ENCODE measurements at regions not wholly inside any gene's neighbourhood (a gene's known extent, or its start where the extent isn't known, plus 50 kb on each side); places are given as distances from the start of the nearest gene placed in this dataset.

GRCh38 chr2:81714817-81715216 lies 1410.3 kb upstream of the LRRTM1 start:
- no peak for DNase-seq (ENCODE audit: low spot score)

- no peak for DNase-seq (ENCODE audit: low spot score)
Measured at GRCh38 chr2:81706856-81707255, 1402.3 kb upstream of the LRRTM1 start.

- DNase-seq (ENCODE audit: low spot score) = no peak
Measured at GRCh38 chr2:81703831-81704230, 1399.3 kb upstream of the LRRTM1 start.

- no peak for DNase-seq (ENCODE audit: low spot score)
Measured at GRCh38 chr2:81692566-81692965, 1388.0 kb upstream of the LRRTM1 start.

- no peak for DNase-seq (ENCODE audit: low spot score)
Measured at GRCh38 chr2:81675641-81676040, 1371.1 kb upstream of the LRRTM1 start.

GRCh38 chr2:81672923-81673322 lies 1368.4 kb upstream of the LRRTM1 start:
- no peak for DNase-seq (ENCODE audit: low spot score)

- DNase-seq (ENCODE audit: low spot score) = no peak
Measured at GRCh38 chr2:81672516-81672915, 1368.0 kb upstream of the LRRTM1 start.

- no peak for DNase-seq (ENCODE audit: low spot score)
Measured at GRCh38 chr2:81670885-81671284, 1366.3 kb upstream of the LRRTM1 start.

- no peak for DNase-seq (ENCODE audit: low spot score)
Measured at GRCh38 chr2:81661081-81661480, 1356.5 kb upstream of the LRRTM1 start.

GRCh38 chr2:81658227-81658626 lies 1353.7 kb upstream of the LRRTM1 start:
- DNase-seq (ENCODE audit: low spot score) = no peak

GRCh38 chr2:81650048-81650971 lies 1345.8 kb upstream of the LRRTM1 start:
- no peak for DNase-seq (ENCODE audit: low spot score)

- no peak for DNase-seq (ENCODE audit: low spot score)
Measured at GRCh38 chr2:81648806-81649205, 1344.3 kb upstream of the LRRTM1 start.

GRCh38 chr2:81648370-81648769 lies 1343.8 kb upstream of the LRRTM1 start:
- no peak for DNase-seq (ENCODE audit: low spot score)

GRCh38 chr2:81647715-81648230 lies 1343.2 kb upstream of the LRRTM1 start:
- DNase-seq (ENCODE audit: low spot score) = no peak

- DNase-seq (ENCODE audit: low spot score) = no peak
Measured at GRCh38 chr2:81645745-81646301, 1341.3 kb upstream of the LRRTM1 start.

- no peak for DNase-seq (ENCODE audit: low spot score)
Measured at GRCh38 chr2:81644189-81644588, 1339.6 kb upstream of the LRRTM1 start.

GRCh38 chr2:81624825-81625224 lies 1320.3 kb upstream of the LRRTM1 start:
- DNase-seq (ENCODE audit: low spot score) = no peak

- DNase-seq (ENCODE audit: low spot score) = no peak
Measured at GRCh38 chr2:81600088-81600487, 1295.5 kb upstream of the LRRTM1 start.

- DNase-seq (ENCODE audit: low spot score) = no peak
Measured at GRCh38 chr2:81598453-81598852, 1293.9 kb upstream of the LRRTM1 start.

GRCh38 chr2:81589406-81589805 lies 1284.9 kb upstream of the LRRTM1 start:
- no peak for DNase-seq (ENCODE audit: low spot score)

GRCh38 chr2:81583311-81584108 lies 1279.0 kb upstream of the LRRTM1 start:
- DNase-seq (ENCODE audit: low spot score) = no peak

GRCh38 chr2:81576713-81577112 lies 1272.2 kb upstream of the LRRTM1 start:
- DNase-seq (ENCODE audit: low spot score) = no peak

Measured in ureter (tissue), 1 donor.